ENCODE measurements at regions not wholly inside any gene's neighbourhood (a gene's known extent, or its start where the extent isn't known, plus 50 kb on each side); places are given as distances from the start of the nearest gene placed in this dataset.

DNA sequence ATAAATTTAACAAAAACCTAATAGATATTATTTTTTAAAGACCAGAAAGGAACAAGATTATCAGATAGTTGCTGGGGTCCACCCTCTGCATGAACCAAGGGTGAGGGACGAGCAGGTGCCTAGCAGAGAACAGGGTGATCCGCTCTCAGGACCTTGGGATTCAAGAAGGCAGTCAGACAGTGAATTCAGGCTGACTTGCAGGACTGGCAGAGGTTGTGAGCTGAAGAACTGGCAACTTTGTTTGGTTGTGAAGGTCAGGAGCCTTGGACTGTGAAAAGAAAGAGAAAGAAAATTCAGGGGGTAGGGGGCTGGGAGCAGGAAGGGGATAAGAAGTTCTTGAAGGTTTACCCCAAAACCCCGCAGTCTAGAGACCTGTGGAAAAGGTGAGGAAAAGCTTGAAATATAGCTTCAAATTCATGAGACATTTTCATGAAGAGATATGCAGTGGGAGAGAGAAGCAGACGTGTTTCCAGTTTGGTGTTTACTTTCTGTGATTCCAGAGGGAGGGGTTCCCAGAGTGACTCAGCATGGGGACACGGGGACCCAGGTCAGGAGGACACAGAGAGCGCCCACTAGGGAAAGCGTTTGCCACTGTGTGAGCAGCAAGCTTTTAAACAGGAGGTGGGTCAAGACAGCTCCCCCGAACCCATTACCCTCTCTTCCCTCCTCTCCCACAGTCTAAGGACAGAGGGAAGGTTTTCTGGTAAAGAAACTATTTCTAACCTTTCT is 217.2 kb upstream of the UMPS start:
- DNase-seq: no peak
- Histone ChIP-seq H2AFZ (ENCODE audit: low read length) (no peak overlapping the region), H3K9me3 (replicated peaks; ENCODE audit: insufficient read depth, low read length) (no peaks in the 10 kb centered on the region), H3K4me3 (ENCODE audit: low read length) (no peak overlapping the region), H3K9me2 (replicated peaks; ENCODE audit: insufficient read depth, low read length) (no peaks in the 10 kb centered on the region), H3K36me3 (replicated peaks; ENCODE audit: insufficient read depth, low read length) (no peaks in the 10 kb centered on the region), H4K20me1 (ENCODE audit: insufficient read depth, low read length) (no peaks in the 10 kb centered on the region), H3K4me1 (ENCODE audit: low read length) (no peaks in the 10 kb centered on the region), H3K27ac (ENCODE audit: low read length) (no peak overlapping the region), H3K9ac (ENCODE audit: low read length) (no peak overlapping the region), H3K4me2 (ENCODE audit: low read depth, low read length) (no peak overlapping the region), H3K79me2 (ENCODE audit: low read length) (no peaks in the 10 kb centered on the region), H3F3A (ENCODE audit: insufficient read depth, low read length) (no peaks in the 10 kb centered on the region), H3K27me3 (replicated peaks; ENCODE audit: insufficient read depth, low read length) (no peaks in the 10 kb centered on the region)
- TF ChIP-seq EZH2 (optimal IDR thresholded peaks at IDR 0.05; ENCODE audit: low read depth, low read length) (no peak), EZH2phosphoT487 (IDR thresholded peaks at IDR 0.05; ENCODE audit: low read length) (no peak)
- TF ChIP-seq, protein P1, sequence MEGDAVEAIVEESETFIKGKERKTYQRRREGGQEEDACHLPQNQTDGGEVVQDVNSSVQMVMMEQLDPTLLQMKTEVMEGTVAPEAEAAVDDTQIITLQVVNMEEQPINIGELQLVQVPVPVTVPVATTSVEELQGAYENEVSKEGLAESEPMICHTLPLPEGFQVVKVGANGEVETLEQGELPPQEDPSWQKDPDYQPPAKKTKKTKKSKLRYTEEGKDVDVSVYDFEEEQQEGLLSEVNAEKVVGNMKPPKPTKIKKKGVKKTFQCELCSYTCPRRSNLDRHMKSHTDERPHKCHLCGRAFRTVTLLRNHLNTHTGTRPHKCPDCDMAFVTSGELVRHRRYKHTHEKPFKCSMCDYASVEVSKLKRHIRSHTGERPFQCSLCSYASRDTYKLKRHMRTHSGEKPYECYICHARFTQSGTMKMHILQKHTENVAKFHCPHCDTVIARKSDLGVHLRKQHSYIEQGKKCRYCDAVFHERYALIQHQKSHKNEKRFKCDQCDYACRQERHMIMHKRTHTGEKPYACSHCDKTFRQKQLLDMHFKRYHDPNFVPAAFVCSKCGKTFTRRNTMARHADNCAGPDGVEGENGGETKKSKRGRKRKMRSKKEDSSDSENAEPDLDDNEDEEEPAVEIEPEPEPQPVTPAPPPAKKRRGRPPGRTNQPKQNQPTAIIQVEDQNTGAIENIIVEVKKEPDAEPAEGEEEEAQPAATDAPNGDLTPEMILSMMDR (IDR thresholded peaks at IDR 0.05; ENCODE audit: low read length): no peak

DNA sequence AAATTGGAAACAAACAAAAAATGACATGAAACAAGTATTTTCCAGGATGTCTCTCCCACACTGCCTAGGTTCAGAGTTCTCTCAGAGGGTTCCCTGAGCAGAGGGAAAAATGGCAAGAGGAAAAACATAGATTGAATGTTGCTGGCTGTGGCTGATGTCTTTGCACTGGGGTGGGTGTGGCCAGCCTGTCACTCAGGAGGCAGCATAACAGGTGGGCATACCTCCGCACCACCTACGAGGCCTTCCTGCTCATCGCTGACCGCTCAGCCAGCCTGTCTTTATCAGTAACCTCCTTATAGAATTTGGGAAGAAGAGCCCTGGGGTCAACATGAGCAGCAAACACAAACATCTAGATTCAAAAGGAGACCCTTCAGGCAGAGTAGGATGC is 216.6 kb upstream of the UMPS start:
- H3K4me2 ChIP-seq (ENCODE audit: low read depth, low read length): no peak overlapping the region
- no peak overlapping the region for H2AFZ ChIP-seq (ENCODE audit: low read length)
- H3K79me2 ChIP-seq (ENCODE audit: low read length): no peaks in the 10 kb centered on the region
- H3K9me2 ChIP-seq (replicated peaks; ENCODE audit: insufficient read depth, low read length): no peaks in the 10 kb centered on the region
- H3K4me3 ChIP-seq (ENCODE audit: low read length): no peak overlapping the region
- no peaks in the 10 kb centered on the region for H3K4me1 ChIP-seq (ENCODE audit: low read length)
- H4K20me1 ChIP-seq (ENCODE audit: insufficient read depth, low read length): no peaks in the 10 kb centered on the region
- H3K27me3 ChIP-seq (replicated peaks; ENCODE audit: insufficient read depth, low read length): no peaks in the 10 kb centered on the region
- H3K27ac ChIP-seq (ENCODE audit: low read length): no peak overlapping the region
- no peaks in the 10 kb centered on the region for H3F3A ChIP-seq (ENCODE audit: insufficient read depth, low read length)
- H3K9ac ChIP-seq (ENCODE audit: low read length): no peak overlapping the region
- H3K9me3 ChIP-seq (replicated peaks; ENCODE audit: insufficient read depth, low read length): no peaks in the 10 kb centered on the region
- no peak for DNase-seq
- TF ChIP-seq, protein P1 (IDR thresholded peaks at IDR 0.05; ENCODE audit: low read length): no peak
- no peak for TF ChIP-seq EZH2phosphoT487 (IDR thresholded peaks at IDR 0.05; ENCODE audit: low read length)
- no peak for TF ChIP-seq EZH2 (optimal IDR thresholded peaks at IDR 0.05; ENCODE audit: low read depth, low read length)
- H3K36me3 ChIP-seq (replicated peaks; ENCODE audit: insufficient read depth, low read length): no peaks in the 10 kb centered on the region

DNA sequence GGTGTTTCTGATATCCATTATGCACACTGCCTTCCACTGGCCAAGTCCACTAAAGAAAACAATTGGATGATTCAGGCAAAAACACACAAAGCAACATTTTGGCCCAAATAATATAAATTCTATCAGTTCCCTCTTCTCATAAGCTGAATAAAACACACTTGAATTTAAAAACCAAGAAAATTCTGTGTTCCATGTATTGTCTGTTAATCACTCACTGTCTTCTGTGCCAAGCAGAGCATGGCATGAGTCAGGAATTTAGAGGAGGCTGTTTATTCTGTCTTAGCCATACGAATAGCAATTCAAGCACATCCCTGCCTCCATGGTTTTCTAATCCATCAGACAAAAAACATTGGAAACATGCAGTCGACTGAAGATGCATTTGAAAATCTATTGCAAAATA is 215.6 kb upstream of the UMPS start:
- H4K20me1 ChIP-seq (ENCODE audit: insufficient read depth, low read length): no peaks in the 10 kb centered on the region
- no peaks in the 10 kb centered on the region for H3K79me2 ChIP-seq (ENCODE audit: low read length)
- no peak for DNase-seq
- no peaks in the 10 kb centered on the region for H3K9me2 ChIP-seq (replicated peaks; ENCODE audit: insufficient read depth, low read length)
- no peak overlapping the region for H2AFZ ChIP-seq (ENCODE audit: low read length)
- TF ChIP-seq EZH2phosphoT487 (IDR thresholded peaks at IDR 0.05; ENCODE audit: low read length) (no peak), EZH2 (optimal IDR thresholded peaks at IDR 0.05; ENCODE audit: low read depth, low read length) (no peak)
- TF ChIP-seq, protein P1 (IDR thresholded peaks at IDR 0.05; ENCODE audit: low read length): no peak
- no peak overlapping the region for H3K27ac ChIP-seq (ENCODE audit: low read length)
- H3K36me3 ChIP-seq (replicated peaks; ENCODE audit: insufficient read depth, low read length): no peaks in the 10 kb centered on the region
- no peaks in the 10 kb centered on the region for H3F3A ChIP-seq (ENCODE audit: insufficient read depth, low read length)
- H3K4me1 ChIP-seq (ENCODE audit: low read length): no peaks in the 10 kb centered on the region
- H3K4me2 ChIP-seq (ENCODE audit: low read depth, low read length): no peak overlapping the region
- no peaks in the 10 kb centered on the region for H3K27me3 ChIP-seq (replicated peaks; ENCODE audit: insufficient read depth, low read length)
- H3K4me3 ChIP-seq (ENCODE audit: low read length): no peak overlapping the region
- H3K9me3 ChIP-seq (replicated peaks; ENCODE audit: insufficient read depth, low read length): no peaks in the 10 kb centered on the region
- H3K9ac ChIP-seq (ENCODE audit: low read length): no peak overlapping the region
